Keratinocyte (primary cell): ENCODE measurements at regions not wholly inside any gene's neighbourhood (a gene's known extent, or its start where the extent isn't known, plus 50 kb on each side); places are given as distances from the start of the nearest gene placed in this dataset.

Source experiments
- CTCF ChIP-seq, 3 experiments: IDR thresholded peaks in 1 of 3; conservative IDR thresholded peaks in 1 of 3; optimal IDR thresholded peaks in 1 of 3; 2 replicates in 2 of 3; 3 replicates in 1 of 3; pipeline versions ENCODE3 to v1.5.1; 2011; ENCODE audit warnings: low read length in 3 of 3, mild to moderate bottlenecking in 3 of 3, moderate library complexity in 2 of 3, control low read depth in 1 of 3, inconsistent platforms in 1 of 3; ENCODE audit not compliant: insufficient read depth in 2 of 3; ENCODE audit errors: extremely low read depth in 1 of 3
- EZH2 ChIP-seq: IDR thresholded peaks from one replicate; pipeline ENCODE4 v1.6.1; 2012; ENCODE audit warnings: inconsistent platforms, mild to moderate bottlenecking, low read length, moderate library complexity

GRCh38 chr16:79870016-79870886 is 269.7 kb upstream of the MAF start:
- no peak for TF ChIP-seq CTCF (optimal IDR thresholded peaks at IDR 0.05 in 1 of 3, IDR thresholded peaks at IDR 0.05 in 1 of 3, conservative IDR thresholded peaks at IDR 0.05 in 1 of 3; ENCODE audit: extremely low read depth in 1 of 3, insufficient read depth in 2 of 3, low read length in 3 of 3)
- TF ChIP-seq EZH2: no peak
